ENCODE measurements at regions not wholly inside any gene's neighbourhood (a gene's known extent, or its start where the extent isn't known, plus 50 kb on each side); places are given as distances from the start of the nearest gene placed in this dataset.

DNA sequence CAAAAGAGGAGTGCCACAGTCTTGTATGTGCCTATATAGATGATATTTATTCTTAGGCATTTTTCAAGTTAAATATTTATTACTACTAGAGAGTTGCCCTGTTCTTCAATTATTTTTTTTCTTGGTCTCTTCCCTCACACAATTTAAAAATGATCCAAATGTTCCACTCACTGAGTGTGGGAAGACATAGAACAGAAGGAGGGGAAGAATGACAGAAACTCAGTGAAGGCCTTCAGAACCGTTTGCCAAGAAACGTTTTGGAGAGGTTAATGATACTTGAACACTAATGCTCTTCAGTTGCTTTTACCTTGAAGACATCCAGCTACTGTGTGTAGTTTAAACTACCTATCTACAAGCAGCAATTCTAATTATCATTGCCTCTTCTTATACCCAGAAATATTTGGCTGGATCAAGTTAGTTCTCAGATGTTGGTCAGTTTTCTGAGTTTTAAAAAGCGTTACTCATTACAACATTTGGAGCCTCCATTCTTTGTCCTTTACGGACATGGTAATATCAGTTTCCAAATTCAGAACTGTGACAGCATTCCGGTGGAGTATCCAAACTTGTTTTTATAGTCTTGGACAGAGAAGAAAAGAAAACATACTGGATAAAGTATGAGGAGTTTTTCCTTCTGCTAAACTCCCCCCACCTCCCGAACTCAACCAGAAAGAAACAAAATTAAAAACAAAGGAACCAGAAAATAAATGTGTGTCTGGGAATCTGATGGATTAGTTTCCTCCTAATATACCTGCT lies 389.7 kb downstream of the SPRY1 start:
- TF ChIP-seq, protein P1, sequence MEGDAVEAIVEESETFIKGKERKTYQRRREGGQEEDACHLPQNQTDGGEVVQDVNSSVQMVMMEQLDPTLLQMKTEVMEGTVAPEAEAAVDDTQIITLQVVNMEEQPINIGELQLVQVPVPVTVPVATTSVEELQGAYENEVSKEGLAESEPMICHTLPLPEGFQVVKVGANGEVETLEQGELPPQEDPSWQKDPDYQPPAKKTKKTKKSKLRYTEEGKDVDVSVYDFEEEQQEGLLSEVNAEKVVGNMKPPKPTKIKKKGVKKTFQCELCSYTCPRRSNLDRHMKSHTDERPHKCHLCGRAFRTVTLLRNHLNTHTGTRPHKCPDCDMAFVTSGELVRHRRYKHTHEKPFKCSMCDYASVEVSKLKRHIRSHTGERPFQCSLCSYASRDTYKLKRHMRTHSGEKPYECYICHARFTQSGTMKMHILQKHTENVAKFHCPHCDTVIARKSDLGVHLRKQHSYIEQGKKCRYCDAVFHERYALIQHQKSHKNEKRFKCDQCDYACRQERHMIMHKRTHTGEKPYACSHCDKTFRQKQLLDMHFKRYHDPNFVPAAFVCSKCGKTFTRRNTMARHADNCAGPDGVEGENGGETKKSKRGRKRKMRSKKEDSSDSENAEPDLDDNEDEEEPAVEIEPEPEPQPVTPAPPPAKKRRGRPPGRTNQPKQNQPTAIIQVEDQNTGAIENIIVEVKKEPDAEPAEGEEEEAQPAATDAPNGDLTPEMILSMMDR (conservative IDR thresholded peaks at IDR 0.05): no peak
- TF ChIP-seq ZFX (IDR thresholded peaks at IDR 0.05): no peak
